Hippocampal formation (tissue), 2 donors: ENCODE measurements at regions not wholly inside any gene's neighbourhood (a gene's known extent, or its start where the extent isn't known, plus 50 kb on each side); places are given as distances from the start of the nearest gene placed in this dataset.
"Not testable (repeated sequence)": the region's sequence is repeated elsewhere in the genome, so short reads cannot be mapped to it uniquely, and the experiment has no call there.

Experiments
- DNase-seq, 2 donors: peaks; one replicate each; lab custom pipeline; 2025; lab: John Stamatoyannopoulos, UW

GRCh38 chr12:92272061-92272964, 126.7 kb upstream of the BTG1 start:
- DNase-seq = no peak

- no peak for DNase-seq
Observed at GRCh38 chr12:92271341-92271740, 125.7 kb upstream of the BTG1 start.

- DNase-seq = no peak
Observed at GRCh38 chr12:92270521-92270920, 124.9 kb upstream of the BTG1 start.

- no peak for DNase-seq
Observed at GRCh38 chr12:92268946-92269345, 123.3 kb upstream of the BTG1 start.

GRCh38 chr12:92261692-92262091, 116.0 kb upstream of the BTG1 start:
- no peak for DNase-seq

GRCh38 chr12:92261071-92261470, 115.4 kb upstream of the BTG1 start:
- no peak for DNase-seq

GRCh38 chr12:92259696-92260251, 114.1 kb upstream of the BTG1 start:
- no peak for DNase-seq

- DNase-seq = no peak
Observed at GRCh38 chr12:92259291-92259690, 113.6 kb upstream of the BTG1 start.

- DNase-seq = no peak
Observed at GRCh38 chr12:92257261-92257660, 111.6 kb upstream of the BTG1 start.

GRCh38 chr12:92255741-92256140, 110.1 kb upstream of the BTG1 start:
- DNase-seq = no peak

- no peak for DNase-seq
Observed at GRCh38 chr12:92253301-92253700, 107.7 kb upstream of the BTG1 start.

GRCh38 chr12:92248977-92249376, 103.3 kb upstream of the BTG1 start:
- DNase-seq = no peak

GRCh38 chr12:92244036-92244435, 98.4 kb upstream of the BTG1 start:
- peak; percentile 2 to 59 for DNase-seq

- no peak for DNase-seq
Observed at GRCh38 chr12:92242907-92243306, 97.3 kb upstream of the BTG1 start.

- no peak for DNase-seq
Observed at GRCh38 chr12:92237762-92238523, 92.3 kb upstream of the BTG1 start.

GRCh38 chr12:92237262-92237661, 91.6 kb upstream of the BTG1 start:
- no peak for DNase-seq

GRCh38 chr12:92235703-92236472, 90.2 kb upstream of the BTG1 start:
- no peak for DNase-seq

GRCh38 chr12:92234533-92234932, 88.9 kb upstream of the BTG1 start:
- no peak for DNase-seq

- no peak for DNase-seq
Observed at GRCh38 chr12:92233346-92234015, 87.8 kb upstream of the BTG1 start.

- not testable (repeated sequence) for DNase-seq
Observed at GRCh38 chr12:92232371-92232932, 86.8 kb upstream of the BTG1 start.

- DNase-seq = not testable (repeated sequence)
Observed at GRCh38 chr12:92231945-92232344, 86.3 kb upstream of the BTG1 start.
